Activated CD4-positive, alpha-beta memory T cell treated with anti-CD3 and anti-CD28 coated beads, Interleukin-2, amount 10 ng/mL, durations not matched to agents 7 days and 5 days (primary cell): ENCODE measurements at regions not wholly inside any gene's neighbourhood (a gene's known extent, or its start where the extent isn't known, plus 50 kb on each side); places are given as distances from the start of the nearest gene placed in this dataset.

Experiments used
- CTCF ChIA-PET: fragments of 350-600 bp; sonication (Branson Sonifier 250); formaldehyde crosslinking; loops from one replicate; lab custom pipeline; 2021; ENCODE audit warnings: antibody characterized with exemption, inconsistent platforms; lab: Charles Lee
- POLR2A ChIA-PET: fragments of 350-600 bp; sonication (Branson Sonifier 250); formaldehyde crosslinking; loops from one replicate; lab custom pipeline; 2021; ENCODE audit warnings: antibody characterized with exemption; lab: Charles Lee
- DNase-seq: peaks from one replicate; pipeline ENCODE4 v3.0.0-alpha.2; 2020
- H3K27ac Mint-ChIP-seq: one replicate; pipeline ENCODE4 v1.8.0; 2021; ENCODE audit warnings: mild to moderate bottlenecking, mixed read lengths
- H3K27me3 Mint-ChIP-seq: one replicate; pipeline ENCODE4 v1.8.0; 2021; ENCODE audit warnings: mixed read lengths
- H3K36me3 Mint-ChIP-seq: one replicate; pipeline ENCODE4 v1.8.0; 2021; ENCODE audit warnings: low read depth, mixed read lengths
- H3K4me1 Mint-ChIP-seq: one replicate; pipeline ENCODE4 v1.8.0; 2021; ENCODE audit warnings: mixed read lengths
- H3K4me3 Mint-ChIP-seq: one replicate; pipeline ENCODE4 v1.8.0; 2021; ENCODE audit warnings: mild to moderate bottlenecking, mixed read lengths
- H3K9me3 Mint-ChIP-seq: one replicate; pipeline ENCODE4 v1.8.0; 2021; ENCODE audit warnings: mixed read lengths

DNA sequence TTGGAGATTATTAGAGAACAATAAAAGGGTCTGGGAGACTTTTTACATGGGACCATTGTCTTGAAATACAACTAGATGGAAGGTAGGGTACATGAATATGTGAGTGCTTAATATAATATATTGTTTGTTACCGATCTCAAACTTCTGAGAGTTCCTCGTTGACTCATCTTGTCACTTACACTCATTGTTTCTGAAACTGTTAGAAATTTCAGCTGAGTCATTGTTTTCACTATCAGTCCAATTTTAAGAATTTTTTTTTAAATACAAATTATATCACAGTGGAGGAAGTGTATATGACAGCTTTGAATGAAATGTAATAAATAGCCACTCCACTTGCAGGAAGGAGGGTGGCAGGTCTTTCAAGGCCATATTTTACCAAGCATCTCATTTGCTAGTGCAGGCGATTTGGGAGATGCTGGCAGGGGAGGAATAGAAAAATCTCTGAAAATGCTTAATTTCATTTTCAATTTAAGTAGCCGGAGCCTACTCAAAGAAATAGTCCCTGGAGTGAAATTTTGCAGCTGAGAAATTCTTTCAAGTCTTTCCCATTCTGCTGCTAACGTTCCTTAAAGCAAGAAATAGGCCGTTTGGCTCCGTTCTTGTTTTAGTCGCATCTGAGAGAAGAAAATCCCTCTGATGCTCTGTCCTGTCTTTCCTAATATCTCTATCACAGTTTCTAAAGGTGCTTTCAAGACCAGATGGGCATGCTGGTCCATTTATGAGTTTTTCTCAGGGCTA is 1404.2 kb upstream of the CELF2 start:
- ChIA-PET CTCF (no interaction called here), POLR2A (no interaction called here)
- H3K27ac Mint-ChIP-seq: no peak overlapping the region
- no peak overlapping the region for H3K4me3 Mint-ChIP-seq
- no peaks in the 10 kb centered on the region for H3K4me1 Mint-ChIP-seq
- H3K36me3 Mint-ChIP-seq: no peaks in the 10 kb centered on the region
- no peaks in the 10 kb centered on the region for H3K9me3 Mint-ChIP-seq
- DNase-seq: no peak
- H3K27me3 Mint-ChIP-seq: no peaks in the 10 kb centered on the region

GRCh38 chr10:9615189-9615588 is 1402.5 kb upstream of the CELF2 start:
- Mint-ChIP-seq H3K27me3 (no peaks in the 10 kb centered on the region), H3K9me3 (peaks cover 2% of the 10 kb centered on the region), H3K36me3 (no peaks in the 10 kb centered on the region), H3K4me3 (no peak overlapping the region), H3K4me1 (no peaks in the 10 kb centered on the region), H3K27ac (no peak overlapping the region)
- ChIA-PET POLR2A (no interaction called here), CTCF (no interaction called here)
- DNase-seq: no peak

DNA sequence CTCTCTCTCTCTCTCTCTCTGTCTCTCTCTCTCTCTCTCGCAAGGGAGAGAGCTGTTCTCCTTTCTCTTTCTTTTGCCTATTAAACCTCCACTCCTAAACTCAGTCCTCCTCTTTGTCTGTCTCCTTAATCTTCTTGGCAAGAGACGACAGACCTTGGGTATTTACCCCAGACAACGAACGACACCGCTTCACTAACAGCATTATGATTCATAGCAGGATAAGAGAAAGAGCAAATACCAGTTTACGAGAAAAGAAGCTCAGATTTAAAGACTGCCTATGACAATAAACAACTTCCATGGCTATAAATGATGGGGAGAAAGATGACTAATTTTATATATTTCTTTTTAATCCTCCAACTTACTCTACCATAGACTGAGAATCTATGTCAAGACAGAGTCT is 1396.5 kb upstream of the CELF2 start:
- H3K36me3 Mint-ChIP-seq: no peaks in the 10 kb centered on the region
- no peak overlapping the region for H3K27ac Mint-ChIP-seq
- no peak overlapping the region for H3K4me3 Mint-ChIP-seq
- no peaks in the 10 kb centered on the region for H3K4me1 Mint-ChIP-seq
- peaks cover 2% of the 10 kb centered on the region for H3K9me3 Mint-ChIP-seq
- ChIA-PET CTCF (no interaction called here), POLR2A (no interaction called here)
- no peaks in the 10 kb centered on the region for H3K27me3 Mint-ChIP-seq
- DNase-seq: no peak

DNA sequence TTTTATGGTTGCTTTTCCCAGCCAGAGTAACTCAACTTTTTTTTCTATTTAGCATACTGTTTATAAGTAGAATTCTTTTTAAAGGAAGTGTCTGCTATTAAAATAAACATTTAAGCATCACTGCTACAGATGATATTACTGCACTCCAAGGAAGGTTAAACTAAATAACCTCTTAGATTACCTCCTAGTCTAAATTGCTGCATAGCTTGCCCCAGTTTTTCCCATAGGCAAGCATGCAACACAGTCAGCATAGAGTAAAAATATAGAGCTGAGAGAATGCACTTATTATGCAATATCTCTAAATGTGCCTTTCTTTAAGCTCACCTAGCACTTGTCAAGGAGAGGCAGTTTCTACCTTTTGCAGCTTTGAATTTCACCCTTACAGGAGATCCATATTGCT is 1392.4 kb upstream of the CELF2 start:
- POLR2A ChIA-PET: interaction anchor here (1.6 kb wide), 1 partner anchor 17 kb away, joined by 3 read pairs; no protein-coding TSS in a partner anchor

DNA sequence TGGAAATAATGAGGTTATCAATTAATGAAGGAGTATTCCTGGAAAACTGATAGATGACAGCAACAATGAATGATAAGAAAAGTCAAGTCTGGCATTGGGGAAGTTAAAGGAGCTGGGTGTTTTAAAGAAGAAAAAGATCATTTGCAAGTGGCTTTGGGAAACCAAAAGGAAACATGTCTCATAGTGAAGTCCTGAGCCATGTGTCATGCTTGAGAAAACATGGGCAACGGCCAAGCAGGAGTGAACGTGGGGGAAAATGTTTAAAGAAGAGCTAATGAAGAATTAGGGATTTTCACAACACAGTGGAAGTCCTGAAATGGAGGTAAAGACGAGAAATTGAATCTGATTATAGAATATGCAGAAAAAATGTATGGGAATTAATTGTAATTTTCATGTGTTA is 1383.2 kb upstream of the CELF2 start:
- no peak for DNase-seq
- CTCF ChIA-PET: no interaction called here
- H3K9me3 Mint-ChIP-seq: peaks cover 2% of the 10 kb centered on the region
- POLR2A ChIA-PET: no interaction called here
- H3K4me3 Mint-ChIP-seq: no peak overlapping the region
- H3K27me3 Mint-ChIP-seq: no peaks in the 10 kb centered on the region
- H3K27ac Mint-ChIP-seq: no peak overlapping the region
- no peaks in the 10 kb centered on the region for H3K4me1 Mint-ChIP-seq
- no peaks in the 10 kb centered on the region for H3K36me3 Mint-ChIP-seq

More for the DNA sequence above, 1392.4 kb upstream of the CELF2 start:
- H3K4me3 Mint-ChIP-seq: no peak overlapping the region
- no peaks in the 10 kb centered on the region for H3K4me1 Mint-ChIP-seq
- no peaks in the 10 kb centered on the region for H3K27me3 Mint-ChIP-seq
- CTCF ChIA-PET: no interaction called here
- H3K36me3 Mint-ChIP-seq: no peaks in the 10 kb centered on the region
- H3K9me3 Mint-ChIP-seq: no peaks in the 10 kb centered on the region
- no peak overlapping the region for H3K27ac Mint-ChIP-seq
- no peak for DNase-seq

GRCh38 chr10:9635691-9636090 is 1382.0 kb upstream of the CELF2 start:
- Mint-ChIP-seq H3K27ac (no peak overlapping the region), H3K4me1 (no peaks in the 10 kb centered on the region), H3K4me3 (no peak overlapping the region), H3K36me3 (no peaks in the 10 kb centered on the region), H3K27me3 (no peaks in the 10 kb centered on the region), H3K9me3 (peaks cover under 1% of the 10 kb centered on the region)
- DNase-seq: no peak
- ChIA-PET CTCF (no interaction called here), POLR2A (no interaction called here)

GRCh38 chr10:9636216-9636615 is 1381.5 kb upstream of the CELF2 start:
- Mint-ChIP-seq H3K36me3 (no peaks in the 10 kb centered on the region), H3K9me3 (no peaks in the 10 kb centered on the region), H3K27me3 (no peaks in the 10 kb centered on the region), H3K4me3 (no peak overlapping the region), H3K27ac (no peak overlapping the region), H3K4me1 (no peaks in the 10 kb centered on the region)
- no peak for DNase-seq
- POLR2A ChIA-PET: no interaction called here
- CTCF ChIA-PET: no interaction called here

GRCh38 chr10:9643782-9644181 is 1373.9 kb upstream of the CELF2 start:
- Mint-ChIP-seq H3K9me3 (no peaks in the 10 kb centered on the region), H3K4me3 (no peak overlapping the region)

DNA sequence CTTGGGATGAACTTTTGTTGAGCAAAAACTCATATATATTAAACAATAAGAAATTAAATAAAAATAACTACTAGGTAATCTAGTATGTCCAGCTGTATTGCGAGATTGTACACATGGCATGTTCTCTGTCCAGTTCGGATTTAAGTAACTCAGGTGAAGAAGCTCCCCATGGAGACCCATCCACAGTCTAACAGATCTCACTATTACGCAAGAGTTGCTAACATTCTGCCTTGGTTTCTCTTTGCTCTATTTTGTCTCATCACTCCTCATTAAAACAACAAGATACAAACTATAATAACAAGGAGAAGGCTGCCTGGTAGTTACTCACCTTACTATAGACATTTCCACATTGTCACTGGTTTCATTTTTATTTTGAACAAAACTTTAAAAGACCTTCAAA is 1372.3 kb upstream of the CELF2 start:
- DNase-seq: no peak
- POLR2A ChIA-PET: no interaction called here
- no peak overlapping the region for H3K27ac Mint-ChIP-seq
- H3K4me3 Mint-ChIP-seq: no peak overlapping the region
- no peaks in the 10 kb centered on the region for H3K4me1 Mint-ChIP-seq
- H3K36me3 Mint-ChIP-seq: no peaks in the 10 kb centered on the region
- CTCF ChIA-PET: no interaction called here
- H3K27me3 Mint-ChIP-seq: no peaks in the 10 kb centered on the region
- H3K9me3 Mint-ChIP-seq: no peaks in the 10 kb centered on the region

More at GRCh38 chr10:9643782-9644181, 1373.9 kb upstream of the CELF2 start:
- no peaks in the 10 kb centered on the region for H3K36me3 Mint-ChIP-seq
- no peaks in the 10 kb centered on the region for H3K4me1 Mint-ChIP-seq
- ChIA-PET CTCF (no interaction called here), POLR2A (no interaction called here)
- H3K27me3 Mint-ChIP-seq: no peaks in the 10 kb centered on the region
- DNase-seq: no peak
- H3K27ac Mint-ChIP-seq: no peak overlapping the region

DNA sequence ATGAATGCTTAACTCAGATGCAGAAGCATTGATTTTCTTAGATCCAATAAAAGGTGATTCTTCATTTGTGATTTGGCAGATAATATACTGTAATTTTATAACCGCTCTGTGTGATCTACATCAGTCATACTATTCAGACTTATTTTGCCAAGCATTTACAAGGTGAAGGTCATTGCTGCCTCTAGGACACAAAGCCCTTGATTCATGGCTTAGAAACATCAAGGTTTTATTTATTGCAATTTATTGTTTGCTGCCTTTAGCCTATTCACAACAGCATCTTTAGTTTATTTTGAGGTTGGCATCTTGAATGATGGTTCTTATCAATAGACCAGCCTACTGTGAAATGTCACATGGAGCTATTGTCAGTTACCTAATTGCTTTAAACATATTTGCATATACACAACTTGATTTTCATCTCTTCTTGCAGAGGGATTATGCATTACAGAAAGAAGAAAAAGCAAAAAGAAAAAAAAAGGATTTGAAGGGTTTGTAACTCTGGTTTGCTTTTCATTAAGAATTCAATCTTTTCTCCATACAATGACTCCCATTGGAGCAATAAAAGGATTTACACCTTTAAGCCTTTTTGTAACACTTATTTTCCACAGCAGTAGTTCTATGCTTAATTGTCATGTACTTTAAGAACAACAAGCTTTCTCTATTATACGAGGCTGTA is 1371.6 kb upstream of the CELF2 start:
- DNase-seq: no peak

DNA sequence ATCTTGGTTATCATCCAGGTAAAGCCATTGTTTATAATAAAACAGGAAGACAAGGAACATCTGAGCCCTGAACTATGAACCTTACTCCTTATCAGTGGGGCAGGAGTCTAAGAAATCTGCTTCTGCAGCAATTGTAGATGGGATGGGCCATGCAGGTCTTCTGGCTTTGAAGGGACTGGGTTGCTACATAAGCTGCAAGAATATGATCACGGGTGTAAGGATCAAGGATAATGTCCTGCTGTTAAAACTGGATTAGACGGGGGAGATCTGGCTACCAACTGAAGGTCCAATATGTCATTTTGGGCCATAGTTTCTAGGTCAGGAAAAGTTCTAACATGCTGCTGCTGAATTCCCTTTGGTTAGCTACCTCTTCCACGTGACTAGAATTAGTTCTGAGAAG is 1363.4 kb upstream of the CELF2 start:
- Mint-ChIP-seq H3K9me3 (no peaks in the 10 kb centered on the region), H3K4me1 (no peaks in the 10 kb centered on the region), H3K27me3 (no peaks in the 10 kb centered on the region), H3K4me3 (no peak overlapping the region), H3K27ac (no peak overlapping the region), H3K36me3 (no peaks in the 10 kb centered on the region)
- ChIA-PET POLR2A (no interaction called here), CTCF (no interaction called here)
- DNase-seq: no peak

More for the DNA sequence above, 1371.6 kb upstream of the CELF2 start:
- no peaks in the 10 kb centered on the region for H3K27me3 Mint-ChIP-seq
- no peak overlapping the region for H3K27ac Mint-ChIP-seq
- H3K4me3 Mint-ChIP-seq: no peak overlapping the region
- ChIA-PET POLR2A (no interaction called here), CTCF (no interaction called here)
- H3K9me3 Mint-ChIP-seq: no peaks in the 10 kb centered on the region
- H3K4me1 Mint-ChIP-seq: no peaks in the 10 kb centered on the region
- no peaks in the 10 kb centered on the region for H3K36me3 Mint-ChIP-seq

- CTCF ChIA-PET: no interaction called here
- Mint-ChIP-seq H3K9me3 (no peaks in the 10 kb centered on the region), H3K36me3 (no peaks in the 10 kb centered on the region), H3K4me1 (no peaks in the 10 kb centered on the region), H3K27me3 (no peaks in the 10 kb centered on the region), H3K4me3 (no peak overlapping the region), H3K27ac (no peak overlapping the region)
- POLR2A ChIA-PET: no interaction called here
- DNase-seq: no peak
Measured at GRCh38 chr10:9656386-9656785, 1361.3 kb upstream of the CELF2 start.

DNA sequence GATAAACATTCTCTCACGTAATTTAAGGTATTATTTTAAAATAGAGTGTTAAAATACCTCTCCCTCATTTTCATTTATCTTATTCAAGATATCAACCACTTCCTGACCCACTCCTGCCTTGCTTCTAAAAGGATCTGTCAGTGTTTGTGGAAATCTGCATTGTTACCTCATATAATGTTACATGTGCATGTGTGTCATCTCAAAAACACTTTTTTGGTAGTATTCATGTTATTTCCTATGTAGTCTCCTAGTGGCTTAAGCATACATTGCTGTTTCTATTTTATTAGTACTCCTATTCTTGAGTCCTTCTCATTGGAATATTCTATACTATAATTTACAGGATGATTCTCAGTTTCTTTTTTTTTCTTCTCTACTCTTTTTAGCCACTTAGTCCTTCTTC is 1360.7 kb upstream of the CELF2 start:
- POLR2A ChIA-PET: no interaction called here
- no peaks in the 10 kb centered on the region for H3K36me3 Mint-ChIP-seq
- DNase-seq: no peak
- no peaks in the 10 kb centered on the region for H3K9me3 Mint-ChIP-seq
- CTCF ChIA-PET: no interaction called here
- H3K27me3 Mint-ChIP-seq: no peaks in the 10 kb centered on the region
- H3K4me3 Mint-ChIP-seq: no peak overlapping the region
- H3K27ac Mint-ChIP-seq: no peak overlapping the region
- H3K4me1 Mint-ChIP-seq: no peaks in the 10 kb centered on the region

DNA sequence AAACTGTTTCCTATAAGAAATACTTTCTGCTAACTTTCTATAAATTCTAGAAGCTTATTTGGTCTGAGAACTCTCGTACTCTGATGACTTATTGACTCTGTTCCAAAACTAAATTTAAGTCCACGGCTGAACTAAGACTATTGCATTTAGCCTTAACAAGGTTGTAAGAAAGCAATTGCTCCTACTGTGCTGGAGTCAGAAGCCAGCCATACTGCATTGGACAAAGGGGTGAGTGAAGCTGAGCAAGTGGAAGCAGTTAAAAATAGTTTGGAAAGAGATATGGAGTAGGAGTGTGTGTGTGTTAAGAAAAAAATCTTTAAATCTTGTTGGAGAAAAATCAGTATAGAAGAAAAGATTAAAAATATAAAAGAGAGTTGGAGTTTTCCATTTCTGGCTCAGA is 1360.1 kb upstream of the CELF2 start:
- Mint-ChIP-seq H3K27ac (no peak overlapping the region), H3K27me3 (no peaks in the 10 kb centered on the region), H3K9me3 (no peaks in the 10 kb centered on the region), H3K36me3 (no peaks in the 10 kb centered on the region), H3K4me1 (no peaks in the 10 kb centered on the region), H3K4me3 (no peak overlapping the region)
- CTCF ChIA-PET: no interaction called here
- no peak for DNase-seq
- POLR2A ChIA-PET: no interaction called here
